Kidney (tissue), 13 donors: ENCODE measurements at regions not wholly inside any gene's neighbourhood (a gene's known extent, or its start where the extent isn't known, plus 50 kb on each side); places are given as distances from the start of the nearest gene placed in this dataset.

Source experiments
- DNase-seq, 5 donors: peaks; one replicate each; pipeline ENCODE4 v3.0.0-alpha.2; 2013 to 2020
- FAIRE-seq: peaks from 2 replicates; lab custom pipeline; 2012; peaks lifted over from hg19 to GRCh38; lab: Jason Lieb, UNC
- H3K27ac ChIP-seq, 2 donors: one replicate each; pipeline ENCODE4 v1.7.0; 2013; ENCODE audit warnings: low read depth in 2 of 2, low read length in 2 of 2, inconsistent platforms in 1 of 2
- H3K27me3 ChIP-seq: one replicate; pipeline ENCODE4 v1.7.1; 2013; ENCODE audit warnings: low read length, inconsistent platforms; ENCODE audit not compliant: control insufficient read depth, insufficient read depth
- H3K36me3 ChIP-seq, 3 donors: one replicate each; pipeline versions ENCODE4 v1.7.0 to v1.7.1; 2013; ENCODE audit warnings: low read length in 3 of 3, control low read depth in 1 of 3, inconsistent platforms in 1 of 3; ENCODE audit not compliant: insufficient read depth in 3 of 3, control insufficient read depth in 2 of 3
- H3K4me1 ChIP-seq, 3 donors: one replicate each; pipeline versions ENCODE4 v1.7.0 to v1.7.1; 2013; ENCODE audit warnings: low read length in 3 of 3, inconsistent platforms in 1 of 3, low read depth in 1 of 3; ENCODE audit not compliant: control insufficient read depth in 2 of 3, insufficient read depth in 2 of 3
- H3K4me3 ChIP-seq, 3 donors: one replicate each; pipeline versions ENCODE4 v1.7.0 to v1.8.1; 2013; ENCODE audit warnings: low read length in 3 of 3, control low read depth in 1 of 3, inconsistent platforms in 1 of 3
- H3K9ac ChIP-seq, 3 donors: one replicate each; pipeline versions ENCODE4 v1.7.0 to v1.7.1; 2013; ENCODE audit warnings: low read length in 3 of 3, control low read depth in 1 of 3, inconsistent platforms in 1 of 3
- H3K9me3 ChIP-seq, 3 donors: one replicate each; pipeline versions ENCODE4 v1.7.0 to v1.7.1; 2013; ENCODE audit warnings: low read length in 3 of 3, control low read depth in 1 of 3, inconsistent platforms in 1 of 3; ENCODE audit not compliant: control insufficient read depth in 2 of 3, insufficient read depth in 1 of 3
- intact Hi-C: fragments of 100-400 bp; cut with DNase I; formaldehyde crosslinking; loops from one replicate; pipeline ENCODE4 v1.11.1; 2022
- TF ChIP-seq, protein P1 (sequence below): IDR thresholded peaks from 3 replicates; pipeline ENCODE4 v1.5.1; 2012; ENCODE audit warnings: mild to moderate bottlenecking, moderate library complexity, borderline replicate concordance; ENCODE audit not compliant: insufficient read depth; ENCODE audit errors: extremely low read depth
- donor health status: control.
- donor health status: control.
- donor health status: control.
- donor health status: control.
- donor health status: control.
- donor health status: DM: yes; HTN: yes; CAD: no.
- donor health status: Normal renal cell carcinoma (clear cell type).

DNA sequence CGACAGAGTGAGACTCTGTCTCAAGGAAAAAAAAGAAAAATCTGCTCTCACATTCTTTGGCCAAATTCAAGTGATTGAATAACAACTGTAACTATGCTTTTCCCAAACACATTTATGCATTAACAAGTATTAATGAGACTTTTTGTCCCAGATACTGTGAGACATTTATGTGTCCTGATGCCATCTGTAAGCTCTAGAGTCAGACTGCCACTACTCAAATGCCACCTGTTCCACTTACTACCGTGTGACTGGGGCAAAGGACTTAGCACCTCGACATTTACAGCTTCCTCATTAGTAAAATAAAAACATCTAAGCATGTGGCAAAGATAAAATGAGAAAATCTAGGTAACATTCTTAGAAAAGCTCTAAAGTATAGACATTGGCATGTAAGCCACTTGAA, 178.1 kb upstream of the MARCKS start:
- intact Hi-C loops: no loop called here
- DNase-seq (no peak), FAIRE-seq (no peak)
- H3K27ac ChIP-seq: no peak overlapping the region
- H3K27me3 ChIP-seq: no peaks in the 10 kb centered on the region
- H3K36me3 ChIP-seq: no peaks in the 10 kb centered on the region
- no peak overlapping the region for H3K4me3 ChIP-seq
- no peaks in the 10 kb centered on the region for H3K9me3 ChIP-seq
- TF ChIP-seq, protein P1, sequence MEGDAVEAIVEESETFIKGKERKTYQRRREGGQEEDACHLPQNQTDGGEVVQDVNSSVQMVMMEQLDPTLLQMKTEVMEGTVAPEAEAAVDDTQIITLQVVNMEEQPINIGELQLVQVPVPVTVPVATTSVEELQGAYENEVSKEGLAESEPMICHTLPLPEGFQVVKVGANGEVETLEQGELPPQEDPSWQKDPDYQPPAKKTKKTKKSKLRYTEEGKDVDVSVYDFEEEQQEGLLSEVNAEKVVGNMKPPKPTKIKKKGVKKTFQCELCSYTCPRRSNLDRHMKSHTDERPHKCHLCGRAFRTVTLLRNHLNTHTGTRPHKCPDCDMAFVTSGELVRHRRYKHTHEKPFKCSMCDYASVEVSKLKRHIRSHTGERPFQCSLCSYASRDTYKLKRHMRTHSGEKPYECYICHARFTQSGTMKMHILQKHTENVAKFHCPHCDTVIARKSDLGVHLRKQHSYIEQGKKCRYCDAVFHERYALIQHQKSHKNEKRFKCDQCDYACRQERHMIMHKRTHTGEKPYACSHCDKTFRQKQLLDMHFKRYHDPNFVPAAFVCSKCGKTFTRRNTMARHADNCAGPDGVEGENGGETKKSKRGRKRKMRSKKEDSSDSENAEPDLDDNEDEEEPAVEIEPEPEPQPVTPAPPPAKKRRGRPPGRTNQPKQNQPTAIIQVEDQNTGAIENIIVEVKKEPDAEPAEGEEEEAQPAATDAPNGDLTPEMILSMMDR: no peak
- H3K4me1 ChIP-seq: no peaks in the 10 kb centered on the region
- H3K9ac ChIP-seq: no peak overlapping the region

DNA sequence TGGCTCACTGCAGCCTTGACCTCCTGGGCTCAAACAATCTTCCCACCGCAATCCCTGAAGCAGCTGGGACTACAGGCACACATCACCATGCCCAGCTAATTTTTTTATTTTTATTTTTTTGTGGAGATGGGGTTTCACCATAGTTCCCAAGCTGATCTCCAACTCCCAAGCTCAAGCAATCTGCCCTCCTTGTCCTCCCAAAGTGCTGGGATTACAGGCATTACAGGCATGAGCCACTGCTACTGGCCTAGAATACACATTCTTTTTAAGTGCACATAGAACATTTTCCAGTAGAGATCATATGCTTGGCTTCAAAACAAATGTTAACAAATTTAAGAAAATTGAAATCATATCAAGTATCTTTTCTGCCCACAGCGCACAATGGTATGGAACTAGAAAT, 176.8 kb upstream of the MARCKS start:
- Histone ChIP-seq H3K27me3 (no peaks in the 10 kb centered on the region), H3K4me3 (no peak overlapping the region), H3K27ac (no peak overlapping the region), H3K36me3 (no peaks in the 10 kb centered on the region), H3K4me1 (no peaks in the 10 kb centered on the region), H3K9me3 (no peaks in the 10 kb centered on the region), H3K9ac (no peak overlapping the region)
- no peak for FAIRE-seq
- intact Hi-C loops: no loop called here
- no peak for DNase-seq
- TF ChIP-seq, protein P1: no peak

DNA sequence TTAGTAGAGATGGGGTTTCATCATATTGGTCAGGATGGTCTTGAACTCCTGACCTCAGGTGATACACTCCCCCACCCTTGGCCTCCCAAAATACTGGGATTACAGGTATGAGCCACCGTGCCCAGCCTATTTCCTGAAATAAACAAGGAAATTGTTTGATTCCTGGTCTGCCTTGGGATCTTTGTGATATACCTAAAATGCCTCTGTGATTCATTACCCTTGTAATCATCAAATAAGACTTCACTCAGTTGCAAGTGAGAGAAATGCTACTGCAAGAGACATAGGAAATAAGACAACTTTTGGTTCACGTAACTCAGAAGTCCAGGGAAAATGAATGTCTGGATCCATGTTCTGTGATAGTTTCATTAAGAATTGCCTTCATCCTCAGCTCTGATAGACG, 173.2 kb upstream of the MARCKS start:
- no peak overlapping the region for H3K9ac ChIP-seq

More for the DNA sequence above, 173.2 kb upstream of the MARCKS start:
- no peak overlapping the region for H3K27ac ChIP-seq
- TF ChIP-seq, protein P1: no peak
- no peak overlapping the region for H3K4me3 ChIP-seq
- H3K9me3 ChIP-seq: no peaks in the 10 kb centered on the region
- H3K4me1 ChIP-seq: no peaks in the 10 kb centered on the region
- H3K27me3 ChIP-seq: no peaks in the 10 kb centered on the region
- no peak for FAIRE-seq
- DNase-seq: no peak
- no peaks in the 10 kb centered on the region for H3K36me3 ChIP-seq
- intact Hi-C loops: no loop called here
